ENCODE measurements at regions not wholly inside any gene's neighbourhood (a gene's known extent, or its start where the extent isn't known, plus 50 kb on each side); places are given as distances from the start of the nearest gene placed in this dataset.
"Not testable (repeated sequence)": the region's sequence is repeated elsewhere in the genome, so short reads cannot be mapped to it uniquely, and the experiment has no call there.

DNA sequence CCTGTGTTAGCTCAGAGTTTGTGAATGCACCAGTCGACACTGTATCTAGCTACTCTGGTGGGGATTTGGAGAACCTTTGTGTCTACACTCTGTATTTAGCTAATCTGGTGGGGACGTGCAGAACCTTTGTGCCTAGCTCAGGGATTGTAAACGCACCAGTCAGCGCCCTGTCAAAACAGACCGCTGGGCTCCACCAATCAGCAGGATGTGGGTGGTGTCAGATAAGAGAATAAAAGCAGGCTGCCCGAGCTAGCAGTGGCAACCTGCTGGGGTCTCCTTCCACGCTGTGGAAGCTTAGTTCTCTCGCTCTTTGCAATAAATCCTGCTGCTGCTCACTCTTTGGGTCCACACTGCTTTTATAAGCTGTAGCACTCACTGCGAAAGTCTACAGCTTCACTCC is 324.2 kb downstream of the RAD51AP2 start:
- DNase-seq (ENCODE audit: low read depth, low spot score) = no peak

DNA sequence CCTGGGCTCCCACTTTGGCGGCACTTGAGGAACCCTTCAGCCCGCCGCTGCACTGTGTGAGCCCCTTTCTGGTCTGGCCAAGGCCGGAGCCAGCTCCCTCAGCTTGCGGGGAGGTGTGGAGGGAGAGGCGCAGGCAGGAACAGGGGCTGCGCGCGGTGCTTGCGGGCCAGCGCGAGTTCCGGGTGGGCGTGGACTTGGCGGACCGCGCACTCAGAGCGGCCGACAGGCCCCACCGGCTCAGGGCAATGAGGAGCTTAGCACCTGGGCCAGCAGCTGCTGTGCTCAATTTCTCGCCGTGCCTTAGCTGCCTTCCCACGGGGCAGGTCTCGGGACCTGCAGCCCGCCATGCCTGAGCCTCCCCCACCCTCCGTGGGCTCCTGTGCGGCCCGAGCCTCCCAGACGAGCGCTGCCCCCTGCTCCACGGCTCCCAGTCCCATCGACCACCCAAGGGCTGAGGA is 324.8 kb downstream of the RAD51AP2 start:
- not testable (repeated sequence) for DNase-seq (ENCODE audit: low read depth, low spot score)

DNA sequence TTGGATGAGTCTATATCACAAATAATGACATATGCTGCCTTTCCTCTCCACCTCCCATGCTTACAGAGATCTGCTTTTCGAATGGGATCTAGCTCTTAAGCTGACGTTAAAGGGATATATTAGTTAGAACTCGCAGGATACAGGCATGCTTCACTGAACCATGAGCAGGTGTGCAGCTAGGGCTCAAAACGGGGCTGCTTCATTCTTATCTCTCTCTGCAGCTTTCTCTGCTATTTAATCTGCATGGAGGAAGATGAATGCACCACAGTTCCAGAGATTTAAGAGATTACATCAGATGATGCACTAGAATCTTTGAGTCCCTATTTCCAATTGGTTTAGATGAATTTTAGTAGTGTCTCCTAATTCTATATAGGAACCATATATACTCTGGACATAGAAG is 327.0 kb downstream of the RAD51AP2 start:
- DNase-seq (ENCODE audit: low read depth, low spot score) = no peak

DNA sequence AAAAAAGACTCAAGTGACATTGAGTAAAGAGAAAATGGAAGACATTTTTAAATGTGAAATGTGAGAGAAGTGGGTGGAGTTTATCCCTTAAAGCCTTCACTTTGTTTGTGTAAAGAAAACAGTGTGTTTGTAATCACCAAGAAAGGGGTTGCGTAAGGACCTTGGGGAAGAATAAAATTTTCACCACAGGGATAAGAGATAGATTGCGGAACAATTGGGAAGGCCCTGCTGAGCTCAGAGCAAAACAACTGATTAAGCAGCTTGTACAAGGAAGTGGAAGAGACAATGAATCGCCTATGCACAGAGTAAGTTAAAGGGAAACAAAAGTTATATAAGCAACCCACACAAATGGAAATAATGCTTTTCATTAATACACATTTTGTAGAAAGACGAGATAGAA is 327.7 kb downstream of the RAD51AP2 start:
- DNase-seq (ENCODE audit: low read depth, low spot score) = no peak

DNA sequence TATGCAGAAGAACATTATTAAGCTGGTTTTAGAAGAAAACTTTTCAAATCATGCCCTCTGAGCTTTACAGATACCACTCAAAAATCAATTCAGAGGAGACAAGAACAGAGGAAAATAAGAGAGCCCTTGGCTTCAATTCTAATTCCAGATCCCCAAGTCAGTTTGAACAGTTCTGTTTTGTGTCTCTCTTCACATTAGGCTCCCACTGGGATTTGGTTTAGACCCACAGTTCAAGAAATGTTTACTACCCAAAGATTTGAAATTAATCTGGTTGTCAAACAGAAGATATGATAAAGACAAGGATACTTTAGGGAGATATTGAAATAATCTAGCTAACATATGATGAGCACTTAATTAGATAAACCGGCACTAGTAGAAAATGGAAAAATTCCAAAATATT is 329.5 kb downstream of the RAD51AP2 start:
- DNase-seq (ENCODE audit: low read depth, low spot score) = no peak

DNA sequence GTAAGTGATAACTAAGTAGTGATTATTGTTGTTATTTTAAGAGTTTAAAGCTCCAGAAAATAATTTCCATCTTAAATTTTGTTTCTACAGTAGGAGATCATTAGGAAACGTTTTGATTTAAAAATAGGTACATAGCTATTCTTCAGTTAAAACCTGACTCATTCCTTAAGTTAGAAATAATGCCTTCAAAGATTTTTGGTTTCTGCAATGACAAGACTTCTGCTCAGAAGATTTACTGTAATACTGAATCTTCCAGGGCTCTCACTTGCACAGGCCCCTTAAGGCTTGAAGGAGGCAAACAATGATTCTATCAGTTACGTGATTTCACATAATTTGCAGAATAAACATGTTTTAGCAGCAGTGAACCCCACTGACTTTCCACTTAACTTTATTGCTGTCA is 333.7 kb downstream of the RAD51AP2 start:
- DNase-seq (ENCODE audit: low read depth, low spot score) = no peak

DNA sequence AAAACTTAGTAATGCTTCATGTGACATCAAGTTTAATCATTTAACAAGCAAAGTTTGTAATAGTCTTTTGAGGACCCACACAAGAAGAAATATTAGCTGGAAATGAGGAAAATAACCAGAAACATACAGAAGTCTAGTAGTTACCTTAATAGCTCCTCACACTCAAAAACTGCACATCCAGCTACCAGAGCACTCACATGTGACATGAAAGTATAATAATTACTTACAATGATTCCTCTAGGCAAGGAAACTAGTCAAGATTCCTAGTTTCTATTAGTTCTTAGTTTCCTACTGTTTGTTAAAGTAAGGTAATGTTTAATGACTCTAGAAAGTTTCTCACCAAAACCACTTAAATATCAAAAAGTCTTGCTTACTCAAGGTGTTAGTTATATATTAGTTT is 335.8 kb downstream of the RAD51AP2 start:
- DNase-seq (ENCODE audit: low read depth, low spot score) = no peak

DNA sequence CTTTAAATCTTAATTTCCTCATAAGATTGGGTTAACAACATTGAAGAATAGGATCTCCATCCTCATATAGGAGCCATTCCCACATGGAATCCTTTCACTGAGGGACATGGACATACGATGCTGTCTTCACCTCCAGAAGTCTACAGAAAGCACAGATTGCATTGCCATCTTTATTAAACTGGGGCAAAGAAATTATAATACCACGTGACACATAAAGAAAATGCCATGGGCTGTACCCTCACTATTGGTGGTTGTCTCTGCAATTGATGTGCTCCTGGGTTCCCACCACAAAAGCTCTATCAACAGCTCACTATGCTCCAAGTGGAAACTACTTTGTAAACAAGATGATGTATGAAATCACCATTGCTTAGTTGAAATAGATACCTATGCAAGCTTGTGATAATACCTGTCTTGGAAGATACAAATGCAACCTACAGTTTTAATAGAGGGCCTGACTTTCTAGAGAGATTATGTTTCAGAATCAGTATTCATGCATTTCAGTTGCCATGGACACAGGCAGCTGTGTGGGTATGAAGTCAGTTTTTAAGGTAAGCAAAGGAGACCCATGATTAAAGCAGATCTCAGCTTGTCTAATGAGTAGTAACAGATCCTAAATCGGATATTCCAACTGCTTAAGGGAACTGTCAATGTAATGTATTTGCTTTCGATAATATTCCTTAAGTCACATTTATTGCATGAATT is 337.0 kb downstream of the RAD51AP2 start:
- no peak for DNase-seq (ENCODE audit: low read depth, low spot score)

DNA sequence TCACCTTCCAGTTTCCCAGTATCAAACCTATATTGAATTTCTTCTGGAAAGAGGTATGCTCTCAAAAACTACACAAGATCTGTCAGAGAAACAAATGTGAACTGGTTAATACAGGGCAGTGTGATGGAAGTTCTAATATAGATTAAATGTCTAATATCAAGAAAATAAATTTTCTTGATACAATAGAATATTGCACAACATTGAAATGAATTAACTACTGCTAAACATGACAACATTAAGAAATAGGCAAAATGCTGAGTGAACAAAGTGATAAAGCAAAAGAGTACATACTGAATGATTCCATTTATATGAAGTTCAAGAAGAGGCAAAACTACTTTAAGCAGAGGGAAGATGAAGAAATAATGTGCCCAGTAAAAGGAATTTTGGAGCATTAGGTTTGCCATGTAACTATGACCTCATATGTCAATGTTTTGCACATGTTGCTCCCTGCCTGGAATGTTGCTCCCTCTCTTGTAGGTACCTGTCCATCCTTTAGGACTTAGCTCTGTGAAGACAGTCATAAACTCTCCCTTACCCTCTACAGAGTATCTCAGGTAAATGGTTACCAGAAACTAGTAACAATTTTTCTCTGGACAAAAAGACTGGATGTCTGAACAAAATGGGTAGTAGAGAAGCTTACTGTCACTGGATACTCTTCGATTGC is 339.0 kb downstream of the RAD51AP2 start:
- DNase-seq (ENCODE audit: low read depth, low spot score) = no peak

DNA sequence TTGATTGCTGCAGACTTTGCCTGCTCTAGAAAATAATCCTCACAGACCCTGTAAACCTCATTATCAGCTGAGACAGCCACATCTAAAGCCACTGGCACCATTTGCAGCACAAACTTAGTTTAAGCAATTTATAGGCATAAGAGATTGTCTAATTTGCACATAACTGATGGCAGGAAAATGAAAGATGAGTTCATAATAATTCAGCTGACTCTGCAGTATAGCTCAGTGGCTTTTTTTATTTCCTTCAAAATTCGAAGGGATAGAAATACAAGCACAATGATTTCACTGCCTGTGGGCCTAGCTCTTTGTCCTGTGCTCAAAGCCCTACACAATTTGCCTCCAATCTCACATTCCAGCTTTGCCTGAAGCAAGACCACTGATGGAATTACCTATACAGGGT is 341.2 kb downstream of the RAD51AP2 start:
- no peak for DNase-seq (ENCODE audit: low read depth, low spot score)

DNA sequence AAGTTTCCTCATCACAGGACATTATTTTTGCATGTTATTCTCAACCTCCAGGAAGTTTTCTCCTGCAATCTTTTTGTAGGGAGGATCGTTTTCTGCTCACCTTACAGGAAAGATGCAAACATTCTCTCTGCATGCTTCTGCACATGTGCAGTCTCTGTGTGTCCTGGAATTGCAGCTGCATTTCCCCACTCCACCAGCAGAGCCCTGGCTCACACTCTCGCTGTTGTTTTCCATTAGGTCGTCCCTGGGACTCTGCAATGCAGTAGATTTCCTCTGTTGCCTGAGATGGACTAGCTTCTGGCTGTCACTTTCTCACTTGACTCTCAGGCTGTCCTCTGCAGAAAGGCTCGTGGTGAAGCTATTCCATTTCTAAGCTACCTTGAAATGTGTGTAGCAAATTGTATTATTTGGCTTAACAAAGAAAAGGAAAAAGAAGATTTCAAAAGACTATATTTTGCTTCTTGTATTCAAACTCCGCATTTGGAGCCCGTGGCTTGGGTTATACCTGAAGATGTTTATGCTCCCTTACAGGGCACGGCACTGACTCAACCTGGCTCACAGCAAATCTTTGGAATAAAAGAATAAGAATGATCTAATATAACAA is 346.7 kb downstream of the RAD51AP2 start:
- DNase-seq (ENCODE audit: low read depth, low spot score) = no peak

DNA sequence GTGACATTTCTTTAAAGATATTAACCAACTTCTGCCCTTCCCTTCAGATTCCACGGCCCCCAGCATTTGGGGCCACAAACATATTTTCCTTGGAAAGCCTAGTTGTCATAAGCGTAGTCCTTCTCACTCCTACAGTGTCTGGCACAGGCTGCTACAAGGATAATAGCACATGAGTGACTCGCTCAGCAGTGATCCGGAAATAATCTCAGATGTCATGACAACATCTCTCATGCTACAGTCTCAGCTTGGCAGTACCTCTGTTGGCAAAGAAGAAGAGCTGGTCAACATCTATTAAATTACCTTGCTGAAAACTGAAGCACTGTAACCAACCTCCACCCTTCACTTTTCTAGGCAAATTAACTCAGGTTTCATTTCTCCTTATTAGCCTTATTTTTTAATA is 351.7 kb downstream of the RAD51AP2 start:
- no peak for DNase-seq (ENCODE audit: low read depth, low spot score)

DNA sequence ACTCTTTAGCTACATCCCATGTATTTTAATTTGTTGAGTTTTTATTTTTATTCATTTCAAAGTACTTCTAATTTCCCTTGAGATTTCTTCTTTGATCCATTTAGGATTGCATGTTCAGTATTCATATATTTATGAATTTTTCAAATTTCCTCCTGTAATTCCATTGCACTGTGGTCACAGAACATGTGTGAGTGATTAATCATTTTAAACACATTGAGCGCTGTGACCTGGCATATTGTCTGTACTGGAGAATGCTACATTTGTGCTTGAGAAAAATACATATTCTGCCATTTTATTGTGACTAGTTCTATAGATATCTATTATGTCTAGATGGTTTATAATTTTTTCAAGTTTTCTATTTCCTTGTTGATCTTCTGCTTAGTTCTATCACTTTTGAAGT is 353.7 kb downstream of the RAD51AP2 start:
- no peak for DNase-seq (ENCODE audit: low read depth, low spot score)

DNA sequence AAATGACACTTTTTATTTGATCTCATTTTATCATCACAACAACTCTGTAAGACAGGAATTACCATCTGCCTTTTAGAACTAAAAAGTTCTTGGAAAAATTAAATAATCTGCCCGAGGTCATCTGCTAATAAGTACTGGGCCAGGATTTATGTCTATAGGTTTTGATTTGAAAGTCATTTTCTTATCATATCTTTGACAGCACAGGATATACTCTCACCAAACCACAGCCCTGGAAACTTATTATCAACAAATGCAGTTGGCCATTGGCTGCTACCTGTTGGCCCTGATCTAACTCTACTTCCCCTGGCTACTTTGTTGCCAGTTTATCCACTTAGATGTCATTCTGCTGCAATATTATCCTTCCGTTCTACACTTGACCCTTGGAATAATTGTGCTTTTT is 354.6 kb downstream of the RAD51AP2 start:
- no peak for DNase-seq (ENCODE audit: low read depth, low spot score)

DNA sequence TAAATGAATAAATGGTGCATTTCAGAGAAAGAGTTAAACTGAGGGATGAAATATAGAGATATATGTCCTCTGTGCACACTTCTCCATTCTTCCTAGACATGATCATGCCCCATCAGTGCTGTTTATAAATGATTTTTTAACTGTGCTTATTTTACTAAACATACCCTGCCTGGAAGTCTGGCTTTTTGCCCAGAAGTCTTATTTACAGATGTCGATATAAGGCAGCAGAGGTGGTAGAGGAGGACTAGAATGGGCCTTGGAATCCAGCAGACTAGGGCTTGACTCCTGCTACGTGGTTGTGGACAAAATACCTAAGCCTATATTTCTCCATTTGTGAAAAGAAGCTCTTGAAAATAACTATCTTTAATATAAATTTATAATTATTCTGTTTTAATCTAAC is 355.5 kb downstream of the RAD51AP2 start:
- DNase-seq (ENCODE audit: low read depth, low spot score) = no peak

DNA sequence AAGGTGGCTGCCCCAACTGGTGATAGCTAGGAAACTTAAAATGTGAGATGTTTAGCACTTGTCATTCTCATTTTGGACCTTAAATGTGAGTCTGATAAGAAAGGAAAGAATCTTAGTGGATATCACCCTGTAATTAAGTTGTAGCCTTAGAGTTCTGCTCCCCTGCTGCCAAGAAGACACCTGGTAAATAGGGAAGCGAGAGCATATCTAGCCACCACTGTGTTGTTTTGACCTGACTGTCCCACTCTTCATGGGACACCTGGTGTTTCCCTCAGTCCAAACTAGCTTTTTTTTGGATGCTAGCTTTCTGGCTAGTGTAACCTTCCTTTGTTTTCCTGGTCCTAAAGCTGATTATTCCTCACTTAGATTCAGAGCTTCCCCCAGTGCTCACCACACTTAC is 357.6 kb downstream of the RAD51AP2 start:
- no peak for DNase-seq (ENCODE audit: low read depth, low spot score)

DNA sequence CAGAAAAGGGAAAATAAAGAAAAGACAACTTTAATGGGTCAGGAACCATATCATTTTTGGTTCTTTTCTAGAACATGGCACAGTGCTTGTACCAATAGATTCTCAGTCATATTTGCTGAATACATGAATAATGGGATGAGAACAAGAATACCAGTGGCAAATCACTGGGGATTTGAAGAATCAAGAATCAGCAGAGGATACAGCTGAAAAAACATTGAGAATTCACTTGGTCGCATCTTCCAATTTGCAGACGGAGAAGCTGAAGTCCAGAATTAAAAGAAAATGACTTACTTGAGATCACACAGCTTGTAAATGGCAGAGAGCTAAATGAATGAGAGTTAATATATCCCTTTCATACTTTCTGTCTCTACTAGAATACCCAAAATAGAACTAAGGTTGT is 362.2 kb downstream of the RAD51AP2 start:
- DNase-seq (ENCODE audit: low read depth, low spot score) = peak; percentile 57

DNA sequence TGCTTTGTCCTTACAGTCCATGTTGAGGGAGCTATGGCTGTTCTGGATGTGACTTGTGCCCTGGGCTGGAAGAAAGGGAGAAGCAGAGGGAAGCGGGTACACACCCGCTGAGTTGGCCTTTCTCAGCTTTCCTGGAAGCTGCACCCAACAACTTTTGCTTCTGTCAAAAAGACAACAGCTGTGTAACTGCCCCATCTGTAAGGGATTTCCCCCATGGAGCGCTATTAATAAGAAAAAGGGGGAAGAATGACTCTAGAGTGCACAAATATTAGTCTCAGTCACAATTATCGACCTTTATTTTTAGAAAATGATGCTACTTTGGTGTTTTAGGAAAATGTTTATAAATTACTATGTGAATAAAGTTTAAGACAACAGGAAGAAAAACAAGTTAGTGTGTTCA is 368.3 kb downstream of the RAD51AP2 start:
- DNase-seq (ENCODE audit: low read depth, low spot score) = no peak

DNA sequence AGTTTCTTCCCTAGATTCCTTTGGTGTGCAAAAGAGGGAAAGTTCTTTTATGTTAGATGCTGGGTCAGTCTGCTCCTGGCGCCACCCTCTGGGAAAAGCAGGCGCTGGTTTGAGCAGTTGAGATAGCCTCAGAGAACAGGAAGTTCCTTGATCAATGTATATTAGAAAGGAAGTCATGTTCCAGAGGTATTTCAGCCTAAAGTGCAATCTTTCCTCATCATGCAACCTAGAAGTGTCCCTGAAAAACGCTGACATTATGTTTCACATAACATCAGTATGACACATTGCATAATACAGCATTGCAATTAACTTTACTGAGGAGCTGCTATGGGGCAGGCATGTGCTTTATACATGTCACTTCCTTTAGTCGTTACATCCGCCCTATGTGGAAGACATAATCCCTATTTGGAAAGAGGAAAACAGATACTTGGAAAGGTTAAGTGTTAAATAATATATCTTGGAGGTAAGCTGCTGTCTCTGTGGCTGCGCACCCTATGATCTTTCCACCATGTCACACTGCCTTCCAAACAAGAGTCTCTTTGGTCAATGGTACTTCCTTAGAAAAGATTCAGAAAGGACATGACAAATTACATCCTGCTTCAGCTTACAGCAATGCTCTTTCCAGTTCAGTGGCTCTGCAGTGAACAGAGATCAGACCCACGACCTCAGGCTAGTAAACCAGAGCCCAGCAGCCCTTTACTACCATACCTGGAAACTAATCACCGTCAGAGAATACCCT is 369.7 kb downstream of the RAD51AP2 start:
- no peak for DNase-seq (ENCODE audit: low read depth, low spot score)

DNA sequence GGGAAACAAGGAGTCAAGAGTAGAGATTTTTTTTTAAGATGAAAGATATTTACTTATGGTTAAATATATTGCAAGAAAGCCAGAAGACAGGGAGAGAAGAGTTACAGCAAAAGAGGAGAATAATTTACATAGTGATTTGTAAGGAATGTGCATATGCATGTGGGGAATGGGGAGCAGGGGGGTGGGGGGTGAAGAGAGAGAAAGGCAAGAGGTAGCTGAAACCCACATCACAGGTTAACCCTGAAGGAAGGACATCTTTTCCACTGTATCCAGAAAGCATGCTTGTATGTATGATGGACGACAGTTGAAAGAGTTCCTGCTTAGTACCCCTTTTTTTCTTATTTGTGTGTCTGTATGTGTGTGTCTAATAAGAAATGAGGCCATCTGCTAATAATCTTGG is 371.9 kb downstream of the RAD51AP2 start:
- no peak for DNase-seq (ENCODE audit: low read depth, low spot score)

DNA sequence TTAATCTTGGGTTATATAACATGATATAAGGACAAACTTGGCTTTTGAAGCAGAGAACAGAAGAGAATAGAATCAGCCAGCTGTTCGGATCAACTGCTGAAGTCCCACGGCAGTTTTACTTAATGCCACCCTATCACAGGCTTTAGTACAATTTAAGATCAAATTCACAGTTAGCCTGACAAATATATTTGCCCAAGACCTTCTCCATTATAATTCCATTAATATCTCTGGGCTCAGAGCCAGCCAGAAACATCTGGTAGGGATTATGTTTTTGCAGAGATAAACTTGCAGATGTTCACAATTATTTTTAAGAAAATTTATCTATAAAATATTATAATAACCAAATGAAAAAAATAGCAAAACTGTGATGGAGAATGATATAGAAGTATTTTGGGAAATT is 381.4 kb downstream of the RAD51AP2 start:
- DNase-seq (ENCODE audit: low read depth, low spot score) = no peak

DNA sequence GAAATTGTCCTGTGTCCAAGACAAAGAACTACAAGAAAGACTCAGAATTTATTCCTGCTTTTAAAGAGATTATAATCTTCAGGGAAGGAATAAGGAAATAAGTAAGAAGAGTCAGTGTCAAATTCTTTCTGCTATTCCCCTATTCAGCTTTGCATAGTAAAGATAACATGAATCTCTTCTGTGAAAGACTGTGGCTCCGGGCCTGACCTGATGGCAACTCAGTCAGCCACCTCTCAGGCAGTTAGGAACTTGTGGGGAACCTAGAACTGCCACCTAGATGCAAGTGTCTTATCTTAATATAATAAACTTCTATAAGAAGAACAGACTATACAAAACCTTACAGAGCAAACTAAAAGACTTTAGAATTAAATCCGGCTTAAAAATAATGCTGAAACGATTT is 382.0 kb downstream of the RAD51AP2 start:
- no peak for DNase-seq (ENCODE audit: low read depth, low spot score)

Measured in brain pericyte (primary cell).